ENCODE measurements at regions not wholly inside any gene's neighbourhood (a gene's known extent, or its start where the extent isn't known, plus 50 kb on each side); places are given as distances from the start of the nearest gene placed in this dataset.

DNA sequence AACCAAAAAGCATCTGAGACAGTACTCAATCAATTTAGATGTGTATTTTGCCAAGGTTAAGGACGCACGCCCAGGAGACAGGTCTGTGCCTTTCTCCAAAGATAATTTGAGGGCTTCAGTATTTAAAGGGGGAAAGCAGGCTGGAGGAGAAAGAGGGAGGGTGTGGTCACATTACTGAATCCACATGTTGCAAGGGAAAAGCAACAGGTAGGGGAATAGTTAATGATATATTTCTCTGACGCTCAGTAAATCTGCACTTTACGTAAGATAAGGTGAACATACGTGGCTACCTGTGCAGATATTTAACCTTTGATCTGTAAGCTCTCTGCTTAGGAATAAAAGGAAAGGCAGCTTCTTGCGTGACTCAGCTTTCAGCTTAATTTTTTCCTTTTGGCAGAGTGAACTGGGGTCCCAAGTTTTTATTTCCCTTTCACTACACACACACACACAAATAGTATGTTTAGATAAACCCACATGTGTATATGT is 443.4 kb downstream of the NTRK2 start:
- no peak for DNase-seq (ENCODE audit: low read depth)
- TF ChIP-seq, protein P1, sequence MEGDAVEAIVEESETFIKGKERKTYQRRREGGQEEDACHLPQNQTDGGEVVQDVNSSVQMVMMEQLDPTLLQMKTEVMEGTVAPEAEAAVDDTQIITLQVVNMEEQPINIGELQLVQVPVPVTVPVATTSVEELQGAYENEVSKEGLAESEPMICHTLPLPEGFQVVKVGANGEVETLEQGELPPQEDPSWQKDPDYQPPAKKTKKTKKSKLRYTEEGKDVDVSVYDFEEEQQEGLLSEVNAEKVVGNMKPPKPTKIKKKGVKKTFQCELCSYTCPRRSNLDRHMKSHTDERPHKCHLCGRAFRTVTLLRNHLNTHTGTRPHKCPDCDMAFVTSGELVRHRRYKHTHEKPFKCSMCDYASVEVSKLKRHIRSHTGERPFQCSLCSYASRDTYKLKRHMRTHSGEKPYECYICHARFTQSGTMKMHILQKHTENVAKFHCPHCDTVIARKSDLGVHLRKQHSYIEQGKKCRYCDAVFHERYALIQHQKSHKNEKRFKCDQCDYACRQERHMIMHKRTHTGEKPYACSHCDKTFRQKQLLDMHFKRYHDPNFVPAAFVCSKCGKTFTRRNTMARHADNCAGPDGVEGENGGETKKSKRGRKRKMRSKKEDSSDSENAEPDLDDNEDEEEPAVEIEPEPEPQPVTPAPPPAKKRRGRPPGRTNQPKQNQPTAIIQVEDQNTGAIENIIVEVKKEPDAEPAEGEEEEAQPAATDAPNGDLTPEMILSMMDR (conservative IDR thresholded peaks at IDR 0.05; ENCODE audit: low read depth, low read length) = no peak
- H3K4me3 ChIP-seq (ENCODE audit: low read depth, low read length) = no peak overlapping the region

DNA sequence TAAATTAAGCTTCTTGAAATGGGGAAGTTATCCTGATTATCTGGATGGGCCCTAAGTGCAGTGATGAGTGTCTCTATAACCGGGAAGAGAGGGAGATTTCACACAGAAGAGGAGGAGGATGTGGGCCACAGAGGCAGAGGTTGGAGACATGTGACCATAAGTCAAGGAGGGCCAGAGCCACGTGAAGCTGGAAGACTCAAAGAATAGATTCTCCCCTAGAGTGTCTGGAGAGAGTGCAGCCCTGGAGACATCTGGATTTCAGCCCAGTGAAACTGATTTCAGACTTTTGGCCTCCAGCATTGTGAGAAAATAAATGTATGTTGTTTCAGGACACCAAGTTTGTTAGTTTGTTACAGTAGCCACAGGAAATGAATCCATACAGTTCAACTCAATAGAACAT is 442.9 kb downstream of the NTRK2 start:
- no peak overlapping the region for H3K4me3 ChIP-seq (ENCODE audit: low read depth, low read length)
- DNase-seq (ENCODE audit: low read depth) = no peak
- TF ChIP-seq, protein P1 (conservative IDR thresholded peaks at IDR 0.05; ENCODE audit: low read depth, low read length) = no peak

DNA sequence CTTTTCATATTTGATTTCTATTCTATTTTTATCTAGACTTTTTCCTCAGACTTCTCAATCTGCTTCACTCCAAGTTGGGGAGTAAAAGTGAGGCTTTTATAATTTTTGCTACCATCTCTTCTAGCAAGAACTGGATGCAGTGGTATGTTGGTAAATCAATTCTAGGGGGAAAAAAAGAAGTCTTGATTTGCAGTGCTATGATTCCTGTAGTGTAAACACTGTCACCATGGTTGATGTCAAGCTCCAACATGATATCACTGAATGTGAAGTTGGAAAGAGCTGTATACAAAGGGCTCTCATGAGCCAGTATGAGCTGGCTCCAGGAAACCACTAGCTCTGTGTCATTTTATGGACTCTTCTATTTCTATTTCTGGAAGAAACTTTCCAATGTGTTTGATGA is 439.2 kb downstream of the NTRK2 start:
- no peak overlapping the region for H3K4me3 ChIP-seq (ENCODE audit: low read depth, low read length)
- TF ChIP-seq, protein P1 (conservative IDR thresholded peaks at IDR 0.05; ENCODE audit: low read depth, low read length) = no peak
- no peak for DNase-seq (ENCODE audit: low read depth)

DNA sequence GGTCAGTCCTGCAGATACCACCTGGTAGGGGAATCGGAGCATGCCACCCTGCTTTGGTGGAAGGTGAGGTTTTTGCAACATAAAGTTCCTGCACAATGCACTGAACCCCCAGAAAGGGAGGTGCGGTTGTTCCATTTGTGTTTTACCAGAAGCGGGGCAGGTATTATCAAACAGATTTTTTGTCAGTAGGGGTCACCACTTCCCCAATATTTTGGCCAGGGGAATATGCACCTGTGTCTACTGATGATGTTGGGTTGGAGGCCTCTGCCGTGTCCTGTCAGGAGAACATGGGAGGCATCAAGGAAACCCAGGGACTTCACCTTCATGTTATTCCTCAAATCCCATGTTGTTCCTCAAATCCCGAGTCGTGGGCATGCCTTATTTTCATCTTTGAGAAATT is 438.7 kb downstream of the NTRK2 start:
- DNase-seq (ENCODE audit: low read depth) = no peak
- TF ChIP-seq, protein P1 (conservative IDR thresholded peaks at IDR 0.05; ENCODE audit: low read depth, low read length) = no peak
- H3K4me3 ChIP-seq (ENCODE audit: low read depth, low read length) = no peak overlapping the region

DNA sequence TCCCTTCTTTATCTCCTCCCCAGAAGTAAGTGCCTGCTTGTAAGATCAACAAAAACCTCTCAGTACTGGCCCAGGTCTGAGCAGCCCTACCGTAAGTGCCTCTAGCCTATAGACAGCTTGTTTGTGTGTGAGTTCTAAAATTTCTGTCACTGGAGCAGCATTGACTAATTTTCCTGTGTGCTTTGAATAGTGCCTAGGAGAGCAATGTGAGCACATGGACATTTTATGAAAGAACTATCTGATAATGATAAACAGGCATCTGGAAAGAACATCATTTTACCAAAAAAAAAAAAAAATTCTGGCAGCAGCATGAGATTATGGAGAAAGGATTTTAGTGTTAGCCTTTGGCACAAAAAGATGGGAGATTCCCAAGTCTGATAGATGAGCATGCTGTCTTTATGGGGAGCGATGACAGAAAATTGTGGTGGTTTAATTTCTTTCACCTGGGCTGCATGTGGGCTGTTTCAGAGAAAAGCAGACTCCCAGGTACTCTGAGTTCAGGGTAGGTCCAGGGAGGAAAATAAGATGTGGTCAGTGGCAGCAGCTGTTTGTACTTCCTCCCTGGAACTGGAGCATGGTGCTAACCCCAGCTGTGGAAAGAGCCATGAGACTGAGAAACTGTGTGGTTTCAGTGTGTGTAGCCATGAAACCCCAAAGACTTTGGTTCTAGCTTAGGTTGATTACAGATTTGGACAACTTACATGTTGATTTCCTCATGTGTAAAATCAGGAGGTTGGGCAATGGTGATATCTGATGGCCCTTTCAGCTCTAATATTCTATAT is 419.9 kb downstream of the NTRK2 start:
- no peak for DNase-seq (ENCODE audit: low read depth)
- TF ChIP-seq, protein P1 (conservative IDR thresholded peaks at IDR 0.05; ENCODE audit: low read depth, low read length) = no peak
- H3K4me3 ChIP-seq (ENCODE audit: low read depth, low read length) = no peak overlapping the region

DNA sequence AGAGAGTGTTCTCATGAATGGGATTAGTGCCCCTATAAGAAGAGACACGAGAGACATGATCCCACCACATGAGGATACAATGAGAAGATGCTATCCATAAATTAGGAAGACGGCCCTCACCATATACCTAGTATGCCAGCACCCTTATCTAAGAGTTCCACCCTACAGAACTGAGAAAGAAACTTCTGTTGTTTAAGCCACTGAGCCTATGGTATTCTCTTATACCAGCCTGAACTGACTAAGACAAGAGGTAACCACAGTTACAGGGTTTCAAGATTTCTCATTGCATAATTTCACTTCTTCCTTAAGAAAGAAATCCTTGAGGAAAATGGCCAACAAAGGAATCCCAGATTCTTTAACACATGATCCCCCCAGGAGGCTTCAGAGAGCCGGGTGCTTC is 412.4 kb downstream of the NTRK2 start:
- TF ChIP-seq, protein P1 (conservative IDR thresholded peaks at IDR 0.05; ENCODE audit: low read depth, low read length) = no peak
- no peak overlapping the region for H3K4me3 ChIP-seq (ENCODE audit: low read depth, low read length)

DNA sequence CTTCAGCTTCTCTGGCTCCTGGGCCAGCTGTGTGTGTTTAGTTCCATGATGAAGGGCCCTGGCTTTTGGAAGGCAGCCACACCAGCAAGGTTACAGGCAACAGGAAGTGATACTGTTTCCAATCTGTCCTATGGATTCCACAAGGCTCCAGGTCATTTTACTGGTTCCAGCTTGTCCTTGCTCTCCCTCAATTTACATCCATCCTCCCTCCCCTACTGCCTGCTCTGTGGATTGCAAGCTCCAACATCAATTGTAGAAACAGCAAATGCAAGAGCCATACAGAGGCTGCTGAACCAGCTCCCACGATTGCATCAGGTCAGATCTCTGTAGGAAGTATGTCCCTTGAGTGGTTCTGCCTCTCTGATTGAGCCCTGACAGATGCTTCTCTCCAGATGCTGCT is 409.8 kb downstream of the NTRK2 start:
- no peak overlapping the region for H3K4me3 ChIP-seq (ENCODE audit: low read depth, low read length)
- TF ChIP-seq, protein P1 (conservative IDR thresholded peaks at IDR 0.05; ENCODE audit: low read depth, low read length) = no peak
- DNase-seq (ENCODE audit: low read depth) = no peak

More for the DNA sequence above, 412.4 kb downstream of the NTRK2 start:
- no peak for DNase-seq (ENCODE audit: low read depth)

All from choroid plexus epithelial cell (primary cell).